Stomach (tissue), 4 donors: ENCODE measurements at regions not wholly inside any gene's neighbourhood (a gene's known extent, or its start where the extent isn't known, plus 50 kb on each side); places are given as distances from the start of the nearest gene placed in this dataset.

ENCODE experiments used
- POLR2A ChIP-seq, 4 donors: fragments of 450-650 bp; IDR thresholded peaks; one replicate each; pipeline ENCODE4 v1.6.1; 2016; ENCODE audit warnings: antibody characterized with exemption in 4 of 4, control low read depth in 2 of 4, mild to moderate bottlenecking in 1 of 4, moderate library complexity in 1 of 4
- TF ChIP-seq, protein P1 (sequence below), 7 experiments: fragments of 450-650 bp in 4 of 7; fragments of 200-600 bp in 3 of 7; sonication (generic) in 3 of 7; IDR thresholded peaks; one replicate each; pipeline ENCODE4 v1.5.1; 2016 to 2019; ENCODE audit warnings: antibody characterized with exemption in 7 of 7, control low read depth in 2 of 7, mild to moderate bottlenecking in 1 of 7

- TF ChIP-seq, protein P1, sequence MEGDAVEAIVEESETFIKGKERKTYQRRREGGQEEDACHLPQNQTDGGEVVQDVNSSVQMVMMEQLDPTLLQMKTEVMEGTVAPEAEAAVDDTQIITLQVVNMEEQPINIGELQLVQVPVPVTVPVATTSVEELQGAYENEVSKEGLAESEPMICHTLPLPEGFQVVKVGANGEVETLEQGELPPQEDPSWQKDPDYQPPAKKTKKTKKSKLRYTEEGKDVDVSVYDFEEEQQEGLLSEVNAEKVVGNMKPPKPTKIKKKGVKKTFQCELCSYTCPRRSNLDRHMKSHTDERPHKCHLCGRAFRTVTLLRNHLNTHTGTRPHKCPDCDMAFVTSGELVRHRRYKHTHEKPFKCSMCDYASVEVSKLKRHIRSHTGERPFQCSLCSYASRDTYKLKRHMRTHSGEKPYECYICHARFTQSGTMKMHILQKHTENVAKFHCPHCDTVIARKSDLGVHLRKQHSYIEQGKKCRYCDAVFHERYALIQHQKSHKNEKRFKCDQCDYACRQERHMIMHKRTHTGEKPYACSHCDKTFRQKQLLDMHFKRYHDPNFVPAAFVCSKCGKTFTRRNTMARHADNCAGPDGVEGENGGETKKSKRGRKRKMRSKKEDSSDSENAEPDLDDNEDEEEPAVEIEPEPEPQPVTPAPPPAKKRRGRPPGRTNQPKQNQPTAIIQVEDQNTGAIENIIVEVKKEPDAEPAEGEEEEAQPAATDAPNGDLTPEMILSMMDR (IDR thresholded peaks at IDR 0.05) = no peak
- TF ChIP-seq POLR2A (IDR thresholded peaks at IDR 0.05) = no peak
Measured at GRCh38 chr18:73212442-73212841, 344.7 kb upstream of the NETO1 start.
